Nephron progenitor cell (in vitro differentiated cells): ENCODE measurements at regions not wholly inside any gene's neighbourhood (a gene's known extent, or its start where the extent isn't known, plus 50 kb on each side); places are given as distances from the start of the nearest gene placed in this dataset.

Experiments
- DNase-seq: peaks from one replicate; pipeline ENCODE4 v3.0.0; 2021
- H3K27ac Mint-ChIP-seq: 2 replicates; pipeline ENCODE4 v1.8.0; 2021; ENCODE audit warnings: mild to moderate bottlenecking, moderate library complexity, mixed read lengths
- H3K27me3 Mint-ChIP-seq: 2 replicates; pipeline ENCODE4 v1.8.0; 2021; ENCODE audit warnings: mild to moderate bottlenecking, low read depth, mixed read lengths; ENCODE audit not compliant: poor library complexity
- H3K36me3 Mint-ChIP-seq: 2 replicates; pipeline ENCODE4 v1.8.0; 2021; ENCODE audit warnings: low read depth, mixed read lengths
- H3K4me1 Mint-ChIP-seq: 2 replicates; pipeline ENCODE4 v1.8.0; 2021; ENCODE audit warnings: mixed read lengths
- H3K4me3 Mint-ChIP-seq: 2 replicates; pipeline ENCODE4 v1.8.0; 2021; ENCODE audit warnings: mild to moderate bottlenecking, moderate library complexity, mixed read lengths
- H3K9me3 Mint-ChIP-seq: 2 replicates; pipeline ENCODE4 v1.8.0; 2021; ENCODE audit warnings: mild to moderate bottlenecking, moderate library complexity, mixed read lengths
- CTCF ChIP-seq: fragments of 200-600 bp; sonication (generic); IDR thresholded peaks from 2 replicates; pipeline ENCODE4 v1.5.0; 2021; ENCODE audit warnings: antibody characterized with exemption

- Mint-ChIP-seq H3K4me1 (peaks cover 15% of the 10 kb centered on the region), H3K36me3 (no peaks in the 10 kb centered on the region), H3K4me3 (no peak overlapping the region), H3K27ac (no peak overlapping the region), H3K9me3 (peaks cover 23% of the 10 kb centered on the region), H3K27me3 (peaks cover 7% of the 10 kb centered on the region)
- no peak for TF ChIP-seq CTCF
- no peak for DNase-seq
Observed at GRCh38 chr10:121158988-121159579, 307.9 kb downstream of the WDR11 start.

DNA sequence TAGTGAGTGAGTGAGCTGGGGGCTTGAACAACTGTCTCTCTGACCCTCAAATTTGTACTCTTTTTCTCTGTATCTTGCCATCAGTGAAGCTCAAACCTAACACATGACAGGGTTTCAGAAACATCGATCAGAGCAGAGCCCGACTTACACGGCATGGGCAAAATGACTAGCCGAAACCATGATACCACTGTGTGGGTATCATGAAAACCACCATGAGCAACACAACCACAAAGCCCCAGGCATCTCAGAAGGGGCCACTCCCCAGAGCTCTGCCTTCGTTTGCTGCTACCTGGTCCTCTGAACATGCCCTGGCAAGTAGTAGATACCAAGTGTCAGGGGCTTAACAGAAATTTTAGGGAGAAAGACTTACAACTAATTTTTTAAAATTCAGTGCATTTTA is 308.5 kb downstream of the WDR11 start:
- H3K4me3 Mint-ChIP-seq, result no peak overlapping the region
- no peak for TF ChIP-seq CTCF
- DNase-seq, result no peak
- peaks cover 7% of the 10 kb centered on the region for H3K27me3 Mint-ChIP-seq
- H3K9me3 Mint-ChIP-seq, result peaks cover 27% of the 10 kb centered on the region
- no peak overlapping the region for H3K27ac Mint-ChIP-seq
- no peaks in the 10 kb centered on the region for H3K36me3 Mint-ChIP-seq
- peaks cover 10% of the 10 kb centered on the region for H3K4me1 Mint-ChIP-seq

DNA sequence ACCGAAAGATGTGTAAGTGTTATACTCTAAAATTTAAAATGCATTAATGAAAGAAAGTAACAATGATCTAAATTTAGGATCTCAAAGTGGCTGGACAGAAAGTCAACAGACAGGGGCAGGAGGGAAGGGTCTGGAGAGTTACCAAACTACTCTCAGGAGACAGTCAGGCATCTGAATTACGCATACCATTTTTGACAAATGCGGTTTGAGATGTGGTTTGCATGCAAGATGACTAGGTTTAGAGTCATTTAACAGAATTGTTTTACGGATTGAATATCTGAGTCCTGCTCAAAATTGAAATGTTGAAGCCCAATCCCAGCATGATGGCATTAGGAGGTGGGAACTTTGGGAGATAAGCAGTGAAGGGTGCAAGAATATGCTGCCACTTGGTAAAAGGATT is 314.1 kb downstream of the WDR11 start:
- no peak overlapping the region for H3K4me3 Mint-ChIP-seq
- no peaks in the 10 kb centered on the region for H3K4me1 Mint-ChIP-seq
- H3K36me3 Mint-ChIP-seq, result no peaks in the 10 kb centered on the region
- no peak for TF ChIP-seq CTCF
- H3K27me3 Mint-ChIP-seq, result peaks cover 21% of the 10 kb centered on the region
- H3K27ac Mint-ChIP-seq, result no peak overlapping the region
- DNase-seq, result no peak
- H3K9me3 Mint-ChIP-seq, result peaks cover 16% of the 10 kb centered on the region

GRCh38 chr10:121167534-121168243 is 316.5 kb downstream of the WDR11 start:
- H3K4me3 Mint-ChIP-seq, result no peak overlapping the region
- no peak overlapping the region for H3K27ac Mint-ChIP-seq
- DNase-seq, result no peak
- H3K4me1 Mint-ChIP-seq, result peaks cover 7% of the 10 kb centered on the region
- TF ChIP-seq CTCF, result no peak
- no peaks in the 10 kb centered on the region for H3K36me3 Mint-ChIP-seq
- peaks cover 16% of the 10 kb centered on the region for H3K9me3 Mint-ChIP-seq
- peaks cover 31% of the 10 kb centered on the region for H3K27me3 Mint-ChIP-seq

- Mint-ChIP-seq H3K4me1 (peaks cover 12% of the 10 kb centered on the region), H3K27me3 (peaks cover 36% of the 10 kb centered on the region), H3K36me3 (no peaks in the 10 kb centered on the region), H3K9me3 (peaks cover 8% of the 10 kb centered on the region), H3K27ac (no peak overlapping the region), H3K4me3 (no peak overlapping the region)
- DNase-seq, result no peak
- no peak for TF ChIP-seq CTCF
Observed at GRCh38 chr10:121168545-121169216, 317.5 kb downstream of the WDR11 start.
